Thymus (tissue), 11 donors: ENCODE measurements at regions not wholly inside any gene's neighbourhood (a gene's known extent, or its start where the extent isn't known, plus 50 kb on each side); places are given as distances from the start of the nearest gene placed in this dataset.
"Not testable (repeated sequence)": the region's sequence is repeated elsewhere in the genome, so short reads cannot be mapped to it uniquely, and the experiment has no call there.

Experiments
- DNase-seq, 9 donors: peaks; one replicate each; pipeline ENCODE4 v3.0.0-alpha.2; 2013; ENCODE audit warnings: low spot score in 9 of 9, low read depth in 6 of 9, missing footprints in 1 of 9
- H3K27ac ChIP-seq, 2 donors: one replicate each; pipeline ENCODE4 v1.5.1; 2013; ENCODE audit warnings: control low read depth in 1 of 2, low read depth in 1 of 2, low read length in 1 of 2, mild to moderate bottlenecking in 1 of 2, moderate library complexity in 1 of 2
- H3K27me3 ChIP-seq, 2 donors: one replicate each; pipeline ENCODE4 v1.5.1; 2013; ENCODE audit warnings: low read length in 1 of 2; ENCODE audit not compliant: control insufficient read depth in 2 of 2, insufficient read depth in 1 of 2
- H3K36me3 ChIP-seq, 2 donors: one replicate each; pipeline ENCODE4 v1.5.1; 2013; ENCODE audit warnings: low read length in 1 of 2, mild to moderate bottlenecking in 1 of 2, moderate library complexity in 1 of 2; ENCODE audit not compliant: control insufficient read depth in 2 of 2, insufficient read depth in 2 of 2
- H3K4me1 ChIP-seq, 2 donors: one replicate each; pipeline ENCODE4 v1.5.1; 2013; ENCODE audit warnings: low read length in 2 of 2; ENCODE audit not compliant: control insufficient read depth in 2 of 2, insufficient read depth in 2 of 2
- H3K4me3 ChIP-seq, 2 donors: one replicate each; pipeline ENCODE4 v1.5.1; 2013; ENCODE audit warnings: low read length in 2 of 2, control low read depth in 1 of 2, mild to moderate bottlenecking in 1 of 2
- H3K9me3 ChIP-seq, 2 donors: one replicate each; pipeline ENCODE4 v1.5.1; 2013; ENCODE audit warnings: low read length in 1 of 2, mild to moderate bottlenecking in 1 of 2; ENCODE audit not compliant: control insufficient read depth in 2 of 2, insufficient read depth in 1 of 2
- WGBS: extraction: QIAGEN DNeasy Blood & Tissue Kit; methylation state at CpG from one replicate; pipeline ENCODE4 v1.1.7; 2013; 5-methylcytosine and 5-hydroxymethylcytosine counted together
- donor health status: healthy.

GRCh38 chr13:50543782-50544181 lies 299.7 kb downstream of the DLEU7 start:
- Histone ChIP-seq H3K9me3 (no peaks in the 10 kb centered on the region), H3K36me3 (no peaks in the 10 kb centered on the region), H3K4me1 (no peaks in the 10 kb centered on the region), H3K4me3 (no peak overlapping the region), H3K27ac (no peak overlapping the region), H3K27me3 (no peaks in the 10 kb centered on the region)
- no peak for DNase-seq
- WGBS: 96% methylated on average over 6 of the region's 6 CpGs

- H3K4me1 ChIP-seq: no peaks in the 10 kb centered on the region
- no peaks in the 10 kb centered on the region for H3K27me3 ChIP-seq
- DNase-seq: no peak
- H3K36me3 ChIP-seq: no peaks in the 10 kb centered on the region
- 96% methylated on average over 3 of the region's 3 CpGs for WGBS
- H3K27ac ChIP-seq: no peak overlapping the region
- H3K9me3 ChIP-seq: no peaks in the 10 kb centered on the region
- H3K4me3 ChIP-seq: no peak overlapping the region
These were observed 299.3 kb downstream of the DLEU7 start for GRCh38 chr13:50544211-50544610.

GRCh38 chr13:50547175-50547574 lies 296.3 kb downstream of the DLEU7 start:
- not testable (repeated sequence) for H3K27me3 ChIP-seq, H3K4me1 ChIP-seq, H3K27ac ChIP-seq, H3K4me3 ChIP-seq, H3K36me3 ChIP-seq, DNase-seq, H3K9me3 ChIP-seq
- WGBS: no CpG with 5 or more reads among the region's 2 CpGs

GRCh38 chr13:50548586-50548985 lies 294.9 kb downstream of the DLEU7 start:
- no peaks in the 10 kb centered on the region for H3K27me3 ChIP-seq
- H3K4me1 ChIP-seq: no peaks in the 10 kb centered on the region
- H3K27ac ChIP-seq: no peak overlapping the region
- DNase-seq: no peak
- WGBS: 98% methylated on average over 2 of the region's 2 CpGs
- H3K9me3 ChIP-seq: no peaks in the 10 kb centered on the region
- no peak overlapping the region for H3K4me3 ChIP-seq
- H3K36me3 ChIP-seq: no peaks in the 10 kb centered on the region

GRCh38 chr13:50549221-50549942 lies 294.1 kb downstream of the DLEU7 start:
- H3K36me3 ChIP-seq: no peaks in the 10 kb centered on the region
- no peak overlapping the region for H3K4me3 ChIP-seq
- WGBS: 97% methylated on average over 4 of the region's 4 CpGs
- no peaks in the 10 kb centered on the region for H3K4me1 ChIP-seq
- H3K27ac ChIP-seq: no peak overlapping the region
- no peaks in the 10 kb centered on the region for H3K27me3 ChIP-seq
- no peak for DNase-seq
- H3K9me3 ChIP-seq: no peaks in the 10 kb centered on the region

- DNase-seq: no peak
- Histone ChIP-seq H3K27ac (no peak overlapping the region), H3K4me3 (no peak overlapping the region), H3K36me3 (no peaks in the 10 kb centered on the region), H3K27me3 (no peaks in the 10 kb centered on the region), H3K4me1 (no peaks in the 10 kb centered on the region), H3K9me3 (no peaks in the 10 kb centered on the region)
- 98% methylated on average over 1 of the region's 1 CpG for WGBS
These were observed 293.3 kb downstream of the DLEU7 start for GRCh38 chr13:50550151-50550550.

- no peaks in the 10 kb centered on the region for H3K36me3 ChIP-seq
- no peaks in the 10 kb centered on the region for H3K9me3 ChIP-seq
- WGBS: 93% methylated on average over 1 of the region's 1 CpG
- no peak overlapping the region for H3K27ac ChIP-seq
- no peaks in the 10 kb centered on the region for H3K4me1 ChIP-seq
- no peak overlapping the region for H3K4me3 ChIP-seq
- no peaks in the 10 kb centered on the region for H3K27me3 ChIP-seq
- no peak for DNase-seq
These were observed 291.0 kb downstream of the DLEU7 start for GRCh38 chr13:50552424-50552966.

- no peaks in the 10 kb centered on the region for H3K9me3 ChIP-seq
- H3K27me3 ChIP-seq: no peaks in the 10 kb centered on the region
- H3K4me3 ChIP-seq: no peak overlapping the region
- no peak for DNase-seq
- H3K27ac ChIP-seq: no peak overlapping the region
- H3K36me3 ChIP-seq: no peaks in the 10 kb centered on the region
- no peaks in the 10 kb centered on the region for H3K4me1 ChIP-seq
These were observed 281.8 kb downstream of the DLEU7 start for GRCh38 chr13:50561739-50562138.

GRCh38 chr13:50566646-50567045 lies 276.8 kb downstream of the DLEU7 start:
- H3K27me3 ChIP-seq: no peaks in the 10 kb centered on the region
- H3K9me3 ChIP-seq: no peaks in the 10 kb centered on the region
- no peaks in the 10 kb centered on the region for H3K36me3 ChIP-seq
- DNase-seq: no peak
- H3K4me3 ChIP-seq: no peak overlapping the region
- H3K4me1 ChIP-seq: no peaks in the 10 kb centered on the region
- H3K27ac ChIP-seq: no peak overlapping the region
